NB4 (cell line): ENCODE measurements at regions not wholly inside any gene's neighbourhood (a gene's known extent, or its start where the extent isn't known, plus 50 kb on each side); places are given as distances from the start of the nearest gene placed in this dataset.

Experiments
- CTCF ChIP-seq: IDR thresholded peaks from one replicate; pipeline ENCODE4 v1.5.1; 2012; ENCODE audit warnings: low read depth, low read length
- MAX ChIP-seq: IDR thresholded peaks from 2 replicates; pipeline ENCODE4 v1.6.1; 2011; ENCODE audit warnings: low read depth, low read length
- MYC ChIP-seq: IDR thresholded peaks from 2 replicates; pipeline ENCODE4 v1.6.1; 2011; ENCODE audit warnings: low read depth, low read length
- POLR2A ChIP-seq: IDR thresholded peaks from 2 replicates; pipeline ENCODE4 v1.6.1; 2011; ENCODE audit warnings: mild to moderate bottlenecking; ENCODE audit not compliant: insufficient read length; ENCODE audit errors: extremely low read depth

- TF ChIP-seq CTCF (no peak), POLR2A (no peak), MYC (no peak), MAX (no peak)
These were observed 301.2 kb downstream of the SEC14L1 start for GRCh38 chr17:77441940-77442339.
